ENCODE measurements at regions not wholly inside any gene's neighbourhood (a gene's known extent, or its start where the extent isn't known, plus 50 kb on each side); places are given as distances from the start of the nearest gene placed in this dataset.

DNA sequence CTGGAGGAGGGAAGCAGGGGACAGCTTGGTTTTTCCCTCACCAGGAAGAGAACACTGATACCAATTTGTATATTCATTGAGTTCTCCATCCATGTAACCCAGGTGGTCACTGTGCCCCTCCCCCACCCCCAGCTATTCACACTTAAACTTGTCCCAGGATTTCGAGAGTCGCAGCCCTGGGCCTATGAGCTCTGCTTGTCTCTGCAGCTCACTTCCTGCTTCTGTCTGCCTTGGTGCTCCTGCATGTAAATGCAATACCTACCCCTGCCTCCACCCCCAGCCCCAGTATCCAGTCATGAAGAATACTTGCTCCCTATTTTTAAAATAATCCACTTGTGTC, 452.2 kb downstream of the BCL11B start:
- TF ChIP-seq, protein P1, sequence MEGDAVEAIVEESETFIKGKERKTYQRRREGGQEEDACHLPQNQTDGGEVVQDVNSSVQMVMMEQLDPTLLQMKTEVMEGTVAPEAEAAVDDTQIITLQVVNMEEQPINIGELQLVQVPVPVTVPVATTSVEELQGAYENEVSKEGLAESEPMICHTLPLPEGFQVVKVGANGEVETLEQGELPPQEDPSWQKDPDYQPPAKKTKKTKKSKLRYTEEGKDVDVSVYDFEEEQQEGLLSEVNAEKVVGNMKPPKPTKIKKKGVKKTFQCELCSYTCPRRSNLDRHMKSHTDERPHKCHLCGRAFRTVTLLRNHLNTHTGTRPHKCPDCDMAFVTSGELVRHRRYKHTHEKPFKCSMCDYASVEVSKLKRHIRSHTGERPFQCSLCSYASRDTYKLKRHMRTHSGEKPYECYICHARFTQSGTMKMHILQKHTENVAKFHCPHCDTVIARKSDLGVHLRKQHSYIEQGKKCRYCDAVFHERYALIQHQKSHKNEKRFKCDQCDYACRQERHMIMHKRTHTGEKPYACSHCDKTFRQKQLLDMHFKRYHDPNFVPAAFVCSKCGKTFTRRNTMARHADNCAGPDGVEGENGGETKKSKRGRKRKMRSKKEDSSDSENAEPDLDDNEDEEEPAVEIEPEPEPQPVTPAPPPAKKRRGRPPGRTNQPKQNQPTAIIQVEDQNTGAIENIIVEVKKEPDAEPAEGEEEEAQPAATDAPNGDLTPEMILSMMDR (IDR thresholded peaks at IDR 0.05) = no peak
- no peak for TF ChIP-seq POLR2A (IDR thresholded peaks at IDR 0.05)
